ENCODE measurements at regions not wholly inside any gene's neighbourhood (a gene's known extent, or its start where the extent isn't known, plus 50 kb on each side); places are given as distances from the start of the nearest gene placed in this dataset.

DNA sequence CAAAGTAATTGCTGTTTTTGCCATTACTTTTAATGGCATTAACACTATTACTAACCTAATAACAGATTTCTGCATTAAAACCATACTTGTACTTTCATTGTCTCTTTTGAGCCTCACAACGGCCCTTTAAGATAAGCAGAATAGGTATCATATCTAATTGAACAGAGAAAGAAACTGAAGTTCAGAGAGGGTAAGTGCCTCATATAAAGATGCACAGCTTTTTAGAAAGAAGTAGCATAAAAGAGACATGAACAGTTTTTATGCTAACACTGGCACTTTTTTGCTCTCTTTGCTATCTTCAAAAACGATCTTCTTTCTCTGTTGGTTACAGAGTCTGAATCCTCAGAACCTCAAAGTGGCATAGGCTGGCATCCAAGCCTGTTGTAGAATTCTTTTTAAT lies 102.9 kb upstream of the OR5AK2 start:
- TF ChIP-seq, protein P1, sequence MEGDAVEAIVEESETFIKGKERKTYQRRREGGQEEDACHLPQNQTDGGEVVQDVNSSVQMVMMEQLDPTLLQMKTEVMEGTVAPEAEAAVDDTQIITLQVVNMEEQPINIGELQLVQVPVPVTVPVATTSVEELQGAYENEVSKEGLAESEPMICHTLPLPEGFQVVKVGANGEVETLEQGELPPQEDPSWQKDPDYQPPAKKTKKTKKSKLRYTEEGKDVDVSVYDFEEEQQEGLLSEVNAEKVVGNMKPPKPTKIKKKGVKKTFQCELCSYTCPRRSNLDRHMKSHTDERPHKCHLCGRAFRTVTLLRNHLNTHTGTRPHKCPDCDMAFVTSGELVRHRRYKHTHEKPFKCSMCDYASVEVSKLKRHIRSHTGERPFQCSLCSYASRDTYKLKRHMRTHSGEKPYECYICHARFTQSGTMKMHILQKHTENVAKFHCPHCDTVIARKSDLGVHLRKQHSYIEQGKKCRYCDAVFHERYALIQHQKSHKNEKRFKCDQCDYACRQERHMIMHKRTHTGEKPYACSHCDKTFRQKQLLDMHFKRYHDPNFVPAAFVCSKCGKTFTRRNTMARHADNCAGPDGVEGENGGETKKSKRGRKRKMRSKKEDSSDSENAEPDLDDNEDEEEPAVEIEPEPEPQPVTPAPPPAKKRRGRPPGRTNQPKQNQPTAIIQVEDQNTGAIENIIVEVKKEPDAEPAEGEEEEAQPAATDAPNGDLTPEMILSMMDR (IDR thresholded peaks at IDR 0.05; ENCODE audit: insufficient read depth, low read length, poor library complexity, severe bottlenecking): no peak
- TF ChIP-seq EZH2phosphoT487 (conservative IDR thresholded peaks at IDR 0.05; ENCODE audit: low read length): no peak

All from SU-DHL-6 (cell line).